ENCODE measurements at regions not wholly inside any gene's neighbourhood (a gene's known extent, or its start where the extent isn't known, plus 50 kb on each side); places are given as distances from the start of the nearest gene placed in this dataset.
A peak's percentile ranks its signal among the peaks of the same experiment; 100 is the strongest.

GRCh38 chr13:97802213-97802612 is 151.3 kb upstream of the IPO5 start:
- no peaks in the 10 kb centered on the region for H3K9me1 ChIP-seq (ENCODE audit: control insufficient read depth, insufficient read depth, low read length)
- no peaks in the 10 kb centered on the region for H3K4me1 ChIP-seq (replicated peaks in 1 of 2; ENCODE audit: control insufficient read depth in 2 of 2, insufficient read depth in 2 of 2, low read length in 2 of 2)
- WGBS (ENCODE audit: insufficient coverage, low coverage, missing lambda C conversion rate): 0% methylated on average over 1 of the region's 3 CpGs
- in situ Hi-C loops (cut with MboI): no loop called here
- H3K9ac ChIP-seq (ENCODE audit: insufficient read depth in 1 of 2, low read depth in 2 of 2, low read length in 2 of 2): no peak overlapping the region
- POLR2A ChIA-PET: no interaction called here
- H3K27me3 ChIP-seq (ENCODE audit: control insufficient read depth in 2 of 2, insufficient read depth in 2 of 2, low read length in 2 of 2): no peaks in the 10 kb centered on the region
- CTCF ChIA-PET (ENCODE audit: low intra/inter-chr PET ratio): no interaction called here
- no TSS peak for BruUV-seq (replicated peaks)
- no peak overlapping the region for H3K4me3 ChIP-seq
- H3K36me3 ChIP-seq (ENCODE audit: control insufficient read depth, insufficient read depth, low read length): no peaks in the 10 kb centered on the region
- H2AFZ ChIP-seq (ENCODE audit: low read depth, low read length): no peak overlapping the region
- H3K4me2 ChIP-seq (ENCODE audit: insufficient read depth, low read length): no peak overlapping the region
- FAIRE-seq: no peak
- no peak for DNase-seq (ENCODE audit: extremely low read depth in 1 of 4, low spot score in 3 of 4)
- H4K20me1 ChIP-seq (replicated peaks; ENCODE audit: control insufficient read depth, insufficient read depth, low read length): no peaks in the 10 kb centered on the region
- intact Hi-C loops (cut with micrococcal nuclease): no loop called here
- no peak for ATAC-seq
- H3K27ac ChIP-seq (ENCODE audit: extremely low read depth, low read depth, low read length): no peak overlapping the region
- no peaks in the 10 kb centered on the region for H3K9me3 ChIP-seq (replicated peaks; ENCODE audit: control insufficient read depth, insufficient read depth, low read depth, low read length)
- H3K79me2 ChIP-seq (ENCODE audit: control insufficient read depth, insufficient read depth, low read length): no peaks in the 10 kb centered on the region
- no peak for TF ChIP-seq AFF4 (CRISPR knock-in tag; IDR thresholded peaks at IDR 0.05)
- TF ChIP-seq ZNF766 (CRISPR knock-in tag; conservative IDR thresholded peaks at IDR 0.05): no peak
- no peak for TF ChIP-seq STAT6 (CRISPR knock-in tag; IDR thresholded peaks at IDR 0.05)
- TF ChIP-seq TRIM25 (IDR thresholded peaks at IDR 0.05; ENCODE audit: borderline replicate concordance): no peak
- TF ChIP-seq MNT (conservative IDR thresholded peaks at IDR 0.05): no peak
- TF ChIP-seq NCOA2 (IDR thresholded peaks at IDR 0.05; ENCODE audit: partially characterized antibody in 2 of 2): no peak
- peak; percentile 18; the same call in 1 of the 2 replicates for TF ChIP-seq ARID1B (IDR thresholded peaks at IDR 0.05)
- TF ChIP-seq SREBF1 (IDR thresholded peaks at IDR 0.05; ENCODE audit: borderline replicate concordance, low read depth, low read length): no peak
- TF ChIP-seq ZNF785 (CRISPR knock-in tag; IDR thresholded peaks at IDR 0.05): no peak
- no peak for TF ChIP-seq SNAPC5 (CRISPR knock-in tag; IDR thresholded peaks at IDR 0.05)
- no peak for TF ChIP-seq TCF7L2 (IDR thresholded peaks at IDR 0.05; ENCODE audit: low read depth, low read length)
- TF ChIP-seq TEAD4 (IDR thresholded peaks at IDR 0.05; ENCODE audit: low read length): peak; percentile 58; the same call in 1 of the 2 replicates
- no peak for TF ChIP-seq TEAD4 (CRISPR knock-in tag; IDR thresholded peaks at IDR 0.05; ENCODE audit: borderline replicate concordance)

Data from K562 (cell line).